H9 (cell line): ENCODE measurements at regions not wholly inside any gene's neighbourhood (a gene's known extent, or its start where the extent isn't known, plus 50 kb on each side); places are given as distances from the start of the nearest gene placed in this dataset.

Experiments used
- DNase-seq: peaks from one replicate; pipeline ENCODE4 v3.0.0-alpha.2; 2017
- H2AFZ ChIP-seq: one replicate; pipeline ENCODE4 v1.6.1; 2013; ENCODE audit warnings: mild to moderate bottlenecking, low read length, control low read depth, moderate library complexity
- H2AK5ac ChIP-seq: 2 replicates; pipeline ENCODE4 v1.6.1; 2013; ENCODE audit warnings: low read length, control low read depth, mixed read lengths; ENCODE audit not compliant: insufficient read length
- H2BK120ac ChIP-seq: one replicate; pipeline ENCODE4 v1.6.1; 2013; ENCODE audit warnings: low read depth, mild to moderate bottlenecking, low read length, control low read depth, inconsistent platforms; ENCODE audit not compliant: poor library complexity, severe bottlenecking
- H2BK12ac ChIP-seq: 2 replicates; pipeline ENCODE4 v1.6.1; 2013; ENCODE audit warnings: low read length, control low read depth, mixed read lengths, low read depth; ENCODE audit not compliant: insufficient read length
- H2BK15ac ChIP-seq: 2 replicates; pipeline ENCODE4 v1.6.1; 2013; ENCODE audit warnings: low read depth, low read length, control low read depth
- H2BK20ac ChIP-seq: one replicate; pipeline ENCODE4 v1.6.1; 2013; ENCODE audit warnings: low read depth, mild to moderate bottlenecking, low read length, control low read depth, inconsistent platforms; ENCODE audit not compliant: poor library complexity, severe bottlenecking
- H2BK5ac ChIP-seq: 2 replicates; pipeline ENCODE4 v1.6.1; 2013; ENCODE audit warnings: low read length, control low read depth, mixed read lengths; ENCODE audit not compliant: insufficient read length
- H3K14ac ChIP-seq: 2 replicates; pipeline ENCODE4 v1.6.1; 2013; ENCODE audit warnings: low read length, control low read depth; ENCODE audit not compliant: insufficient read depth
- H3K18ac ChIP-seq: 2 replicates; pipeline ENCODE4 v1.6.1; 2013; ENCODE audit warnings: low read depth, mild to moderate bottlenecking, mixed read lengths, low read length, control low read depth; ENCODE audit not compliant: insufficient read length
- H3K23ac ChIP-seq: 2 replicates; pipeline ENCODE4 v1.6.1; 2013; ENCODE audit warnings: low read length, control low read depth, mixed read lengths, low read depth; ENCODE audit not compliant: insufficient read length
- H3K23me2 ChIP-seq: 2 replicates; pipeline ENCODE4 v1.6.1; 2013; ENCODE audit warnings: low read depth, mild to moderate bottlenecking, mixed read lengths, low read length, control low read depth; ENCODE audit not compliant: insufficient read length, poor library complexity, severe bottlenecking
- H3K27ac ChIP-seq: 2 replicates; pipeline ENCODE4 v1.5.1; 2013; ENCODE audit warnings: low read length, control low read depth, mixed read lengths, low read depth; ENCODE audit not compliant: insufficient read length
- H3K27me3 ChIP-seq: 2 replicates; pipeline ENCODE4 v1.6.1; 2013; ENCODE audit warnings: low read length, control low read depth, inconsistent platforms; ENCODE audit not compliant: insufficient read depth
- H3K4ac ChIP-seq: 2 replicates; pipeline ENCODE4 v1.6.1; 2013; ENCODE audit warnings: low read depth, mild to moderate bottlenecking, control low read depth, inconsistent platforms, low read length, moderate library complexity
- H3K4me1 ChIP-seq: 2 replicates; pipeline ENCODE4 v1.6.1; 2013; ENCODE audit warnings: low read length, control low read depth, inconsistent platforms; ENCODE audit not compliant: insufficient read depth
- H3K4me2 ChIP-seq: 2 replicates; pipeline ENCODE4 v1.6.1; 2013; ENCODE audit warnings: low read length, control low read depth, mixed read lengths; ENCODE audit not compliant: insufficient read length, insufficient read depth
- H3K56ac ChIP-seq: 2 replicates; pipeline ENCODE4 v1.6.1; 2013; ENCODE audit warnings: low read depth, mild to moderate bottlenecking, mixed read lengths, low read length, control low read depth; ENCODE audit not compliant: insufficient read length
- H3K79me1 ChIP-seq: 2 replicates; pipeline ENCODE4 v1.6.1; 2013; ENCODE audit warnings: low read depth, mild to moderate bottlenecking, moderate library complexity, low read length, control low read depth, inconsistent platforms; ENCODE audit not compliant: insufficient read depth, poor library complexity, severe bottlenecking
- H3K79me2 ChIP-seq: 2 replicates; pipeline ENCODE4 v1.6.1; 2013; ENCODE audit warnings: low read length, control low read depth, inconsistent platforms; ENCODE audit not compliant: insufficient read depth
- H3K9ac ChIP-seq: 2 replicates; pipeline ENCODE4 v1.6.1; 2013; ENCODE audit warnings: low read length, control low read depth, mixed read lengths; ENCODE audit not compliant: insufficient read length; ENCODE audit errors: extremely low read depth
- H3K9me3 ChIP-seq: one replicate; pipeline ENCODE4 v1.6.1; 2013; ENCODE audit warnings: low read depth, low read length, inconsistent platforms; ENCODE audit not compliant: control insufficient read depth
- H3T11ph ChIP-seq: one replicate; pipeline ENCODE4 v1.6.1; 2013; ENCODE audit warnings: mild to moderate bottlenecking, low read length, control low read depth, inconsistent platforms
- H4K20me1 ChIP-seq: one replicate; pipeline ENCODE4 v1.6.1; 2013; ENCODE audit not compliant: control insufficient read depth, insufficient read length, insufficient read depth
- H4K5ac ChIP-seq: 2 replicates; pipeline ENCODE4 v1.6.1; 2013; ENCODE audit warnings: low read depth, mild to moderate bottlenecking, mixed read lengths, low read length, control low read depth; ENCODE audit not compliant: insufficient read length
- H4K8ac ChIP-seq: replicated peaks from 2 replicates; pipeline ENCODE4 v1.6.1; 2013; ENCODE audit warnings: low read length, control low read depth, mixed read lengths, low read depth; ENCODE audit not compliant: insufficient read length
- H4K91ac ChIP-seq: 2 replicates; pipeline ENCODE4 v1.6.1; 2013; ENCODE audit warnings: low read depth, mild to moderate bottlenecking, moderate library complexity, mixed read lengths, low read length, control low read depth; ENCODE audit not compliant: insufficient read length
- H3K27ac Mint-ChIP-seq, 3 experiments: 2 replicates in 2 of 3; 3 replicates in 1 of 3; pipeline ENCODE4 v1.8.0; 2020 to 2021; ENCODE audit warnings: mixed read lengths in 3 of 3, mild to moderate bottlenecking in 1 of 3, moderate library complexity in 1 of 3
- H3K27me3 Mint-ChIP-seq: 2 replicates; pipeline ENCODE4 v1.8.0; 2021; ENCODE audit warnings: low read depth, mild to moderate bottlenecking, moderate library complexity, mixed read lengths
- H3K36me3 Mint-ChIP-seq, 3 experiments: 2 replicates in 2 of 3; 3 replicates in 1 of 3; pipeline ENCODE4 v1.8.0; 2020 to 2021; ENCODE audit warnings: low read depth in 3 of 3, mixed read lengths in 3 of 3; ENCODE audit not compliant: insufficient read depth in 1 of 3
- H3K4me1 Mint-ChIP-seq, 2 experiments: 2 replicates each; pipeline ENCODE4 v1.8.0; 2020; ENCODE audit warnings: mixed read lengths in 2 of 2
- H3K4me3 Mint-ChIP-seq, 2 experiments: 2 replicates in 1 of 2; 3 replicates in 1 of 2; pipeline ENCODE4 v1.8.0; 2020 to 2021; ENCODE audit warnings: mild to moderate bottlenecking in 2 of 2, mixed read lengths in 2 of 2, moderate library complexity in 1 of 2
- H3K9me3 Mint-ChIP-seq, 2 experiments: 2 replicates in 1 of 2; 3 replicates in 1 of 2; pipeline ENCODE4 v1.8.0; 2020; ENCODE audit warnings: mild to moderate bottlenecking in 2 of 2, mixed read lengths in 2 of 2, moderate library complexity in 1 of 2
- CTCF ChIP-seq: fragments of 200-600 bp; sonication (generic); conservative IDR thresholded peaks from 3 replicates; pipeline ENCODE4 v1.8.0; 2021; ENCODE audit warnings: antibody characterized with exemption, mild to moderate bottlenecking
- WGBS: extraction: QIAGEN DNeasy Blood & Tissue Kit; methylation state at CpG from one replicate; pipeline ENCODE4 v1.1.7; 2013; ENCODE audit warnings: missing lambda C conversion rate, low lambda C conversion rate, mixed read lengths; ENCODE audit not compliant: insufficient read length; ENCODE audit errors: extremely low coverage; 5-methylcytosine and 5-hydroxymethylcytosine counted together

DNA sequence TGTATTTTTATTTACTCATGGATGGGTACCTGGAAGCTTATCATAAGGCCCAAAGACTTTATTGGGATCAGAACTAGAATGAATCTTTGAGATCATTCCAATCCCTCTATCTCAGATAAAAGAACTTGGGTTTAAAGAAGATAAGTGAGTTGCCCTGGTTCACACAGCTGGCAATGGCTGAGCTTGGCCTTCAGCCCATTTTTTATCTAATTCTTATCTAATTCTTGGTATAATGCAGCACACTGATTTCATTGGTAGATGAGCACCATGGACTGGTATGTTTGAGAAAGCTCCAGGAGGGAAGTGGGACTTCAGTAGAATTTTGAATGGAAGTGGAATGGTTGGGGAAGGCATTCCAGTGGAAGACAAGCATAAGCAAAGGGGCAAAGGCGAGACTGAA is 558.9 kb downstream of the REEP3 start:
- Mint-ChIP-seq H3K27me3 (peaks cover 26% of the 10 kb centered on the region), H3K4me3 (no peak overlapping the region), H3K4me1 (peaks cover 6 to 7% of the 10 kb centered on the region in 2 experiments), H3K36me3 (no peaks in the 10 kb centered on the region; a peak in 1 of 7 replicates), H3K27ac (no peak overlapping the region), H3K9me3 (no peaks in the 10 kb centered on the region)
- no peak overlapping the region for H3K27ac ChIP-seq
- H2AFZ ChIP-seq: no peak overlapping the region
- H4K5ac ChIP-seq: no peak overlapping the region
- H3K9me3 ChIP-seq: no peaks in the 10 kb centered on the region
- H2BK5ac ChIP-seq: no peak overlapping the region
- H3K56ac ChIP-seq: no peak overlapping the region
- H3K4ac ChIP-seq: no peak overlapping the region
- no peaks in the 10 kb centered on the region for H3K79me2 ChIP-seq
- H2BK12ac ChIP-seq: no peak overlapping the region
- no peak overlapping the region for H2BK20ac ChIP-seq
- no peak overlapping the region for H2BK15ac ChIP-seq
- no CpG with 5 or more reads among the region's 1 CpG for WGBS
- no peaks in the 10 kb centered on the region for H3K23me2 ChIP-seq
- no peak overlapping the region for H4K8ac ChIP-seq
- H2AK5ac ChIP-seq: no peak overlapping the region
- H3K79me1 ChIP-seq: no peaks in the 10 kb centered on the region
- no peak overlapping the region for H3K18ac ChIP-seq
- no peak overlapping the region for H3K23ac ChIP-seq
- no peak overlapping the region for H2BK120ac ChIP-seq
- no peak overlapping the region for H3K14ac ChIP-seq
- TF ChIP-seq CTCF: no peak
- H3K9ac ChIP-seq: no peak overlapping the region
- DNase-seq: no peak
- H4K20me1 ChIP-seq: no peaks in the 10 kb centered on the region
- no peaks in the 10 kb centered on the region for H3K4me1 ChIP-seq
- no peak overlapping the region for H3K4me2 ChIP-seq
- no peak overlapping the region for H3T11ph ChIP-seq
- no peaks in the 10 kb centered on the region for H3K27me3 ChIP-seq
- no peak overlapping the region for H4K91ac ChIP-seq
